ENCODE measurements at regions not wholly inside any gene's neighbourhood (a gene's known extent, or its start where the extent isn't known, plus 50 kb on each side); places are given as distances from the start of the nearest gene placed in this dataset.

DNA sequence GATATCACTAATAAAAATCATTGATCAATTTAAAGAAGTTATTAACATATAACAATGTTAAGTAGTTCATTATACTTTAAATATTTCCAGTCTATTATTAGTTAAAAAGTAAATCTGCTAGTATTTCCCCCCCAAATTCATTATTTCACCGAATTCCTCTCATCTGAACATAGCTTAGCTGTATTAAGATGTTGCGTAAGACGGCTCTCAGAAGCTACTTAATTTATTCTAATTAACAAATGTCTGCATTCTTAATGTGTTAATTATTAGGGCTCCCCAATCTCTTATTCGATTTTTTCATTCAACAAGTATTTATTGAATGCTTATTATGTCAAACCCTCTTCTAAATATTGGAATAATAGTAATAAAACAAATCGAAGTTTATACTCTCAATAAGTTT, 290.7 kb downstream of the TRIML1 start:
- TF ChIP-seq CTCF (IDR thresholded peaks at IDR 0.05) (no peak), POLR2A (IDR thresholded peaks at IDR 0.05) (no peak), EP300 (IDR thresholded peaks at IDR 0.05) (no peak)
- H3K27ac ChIP-seq, result no peak overlapping the region
- no peaks in the 10 kb centered on the region for H3K36me3 ChIP-seq
- no peak for DNase-seq (ENCODE audit: low spot score in 2 of 2)
- H3K4me1 ChIP-seq, result peaks cover 0 to 7% (median 0%) of the 10 kb centered on the region in 4 donors
- H3K4me3 ChIP-seq, result no peak overlapping the region
- H3K27me3 ChIP-seq, result no peaks in the 10 kb centered on the region
- 73 to 79% methylated on average over 5 of the region's 5 CpGs for WGBS, 2 donors
- no peaks in the 10 kb centered on the region for H3K9me3 ChIP-seq

GRCh38 chr4:188430384-188430783, 291.1 kb downstream of the TRIML1 start:
- Histone ChIP-seq H3K4me3 (no peak overlapping the region), H3K36me3 (no peaks in the 10 kb centered on the region), H3K27ac (no peak overlapping the region), H3K4me1 (peaks cover 0 to 7% (median 0%) of the 10 kb centered on the region in 4 donors), H3K9me3 (no peaks in the 10 kb centered on the region), H3K27me3 (no peaks in the 10 kb centered on the region)
- TF ChIP-seq CTCF (IDR thresholded peaks at IDR 0.05) (no peak), EP300 (IDR thresholded peaks at IDR 0.05) (no peak), POLR2A (IDR thresholded peaks at IDR 0.05) (no peak)
- no peak for DNase-seq (ENCODE audit: low spot score in 2 of 2)
- WGBS, 2 donors, result 18% methylated on average over 2 of the region's 2 CpGs

DNA sequence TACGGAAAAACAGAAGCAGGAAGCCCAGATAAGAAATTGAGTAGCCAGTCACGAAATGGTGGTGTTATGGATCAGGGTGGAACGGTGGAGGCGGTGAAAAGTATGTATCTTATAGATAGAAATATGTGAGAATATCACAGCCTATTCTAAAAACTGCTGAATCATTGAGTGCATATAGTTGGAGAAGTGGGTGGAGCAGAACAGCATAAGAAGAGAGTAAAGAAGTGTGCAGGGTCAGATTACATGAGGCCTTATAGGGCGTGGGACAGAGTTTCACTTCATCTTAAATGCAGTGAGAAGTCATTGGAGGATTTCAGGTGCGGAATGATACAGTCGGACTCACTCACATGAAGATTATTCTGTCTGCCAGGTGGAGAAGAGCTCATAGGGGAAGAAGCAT, 293.1 kb downstream of the TRIML1 start:
- H3K4me1 ChIP-seq, result peaks cover 0 to 7% (median 0%) of the 10 kb centered on the region in 4 donors
- 86 to 89% methylated on average over 7 of the region's 7 CpGs for WGBS, 2 donors
- no peaks in the 10 kb centered on the region for H3K36me3 ChIP-seq
- TF ChIP-seq CTCF (IDR thresholded peaks at IDR 0.05), result no peak
- no peak for DNase-seq (ENCODE audit: low spot score in 2 of 2)
- no peak overlapping the region for H3K4me3 ChIP-seq
- H3K9me3 ChIP-seq, result no peaks in the 10 kb centered on the region
- H3K27me3 ChIP-seq, result no peaks in the 10 kb centered on the region
- no peak overlapping the region for H3K27ac ChIP-seq

GRCh38 chr4:188433741-188434315, 294.6 kb downstream of the TRIML1 start:
- H3K36me3 ChIP-seq, result no peaks in the 10 kb centered on the region
- no peak overlapping the region for H3K27ac ChIP-seq
- DNase-seq (ENCODE audit: low spot score in 2 of 2), result no peak
- H3K9me3 ChIP-seq, result no peaks in the 10 kb centered on the region
- H3K27me3 ChIP-seq, result no peaks in the 10 kb centered on the region
- H3K4me3 ChIP-seq, result no peak overlapping the region
- peaks cover 0 to 4% (median 0%) of the 10 kb centered on the region in 4 donors for H3K4me1 ChIP-seq
- no peak for TF ChIP-seq CTCF (IDR thresholded peaks at IDR 0.05)
- WGBS, 2 donors, result 81 to 87% methylated on average over 4 of the region's 4 CpGs

GRCh38 chr4:188434643-188435042, 295.4 kb downstream of the TRIML1 start:
- 70 to 74% methylated on average over 6 of the region's 6 CpGs for WGBS, 2 donors
- H3K27me3 ChIP-seq, result no peaks in the 10 kb centered on the region
- DNase-seq (ENCODE audit: low spot score in 2 of 2), result no peak
- no peaks in the 10 kb centered on the region for H3K4me1 ChIP-seq
- H3K9me3 ChIP-seq, result no peaks in the 10 kb centered on the region
- H3K4me3 ChIP-seq, result no peak overlapping the region
- H3K27ac ChIP-seq, result no peak overlapping the region
- TF ChIP-seq POLR2A (IDR thresholded peaks at IDR 0.05) (no peak), EP300 (IDR thresholded peaks at IDR 0.05) (no peak), CTCF (IDR thresholded peaks at IDR 0.05) (no peak)
- no peaks in the 10 kb centered on the region for H3K36me3 ChIP-seq
